Adrenal gland (tissue), 5 donors: ENCODE measurements at regions not wholly inside any gene's neighbourhood (a gene's known extent, or its start where the extent isn't known, plus 50 kb on each side); places are given as distances from the start of the nearest gene placed in this dataset.

Experiments used
- POLR2A ChIP-seq, 2 donors: fragments of 450-650 bp; IDR thresholded peaks; one replicate each; pipeline ENCODE4 v1.6.1; 2017; ENCODE audit warnings: antibody characterized with exemption in 2 of 2, mild to moderate bottlenecking in 2 of 2, moderate library complexity in 1 of 2
- TF ChIP-seq, protein P1 (sequence below), 6 experiments: fragments of 450-650 bp in 4 of 6; fragments of 200-600 bp in 2 of 6; sonication (generic) in 1 of 6; IDR thresholded peaks; 1 replicate in 5 of 6; 2 replicates in 1 of 6; pipeline versions ENCODE4 v1.5.1 to v1.8.0; 2016 to 2021; ENCODE audit warnings: antibody characterized with exemption in 6 of 6, mild to moderate bottlenecking in 2 of 6, moderate library complexity in 1 of 6
- donor health status: DM: no; HTN: no; CAD: no.

DNA sequence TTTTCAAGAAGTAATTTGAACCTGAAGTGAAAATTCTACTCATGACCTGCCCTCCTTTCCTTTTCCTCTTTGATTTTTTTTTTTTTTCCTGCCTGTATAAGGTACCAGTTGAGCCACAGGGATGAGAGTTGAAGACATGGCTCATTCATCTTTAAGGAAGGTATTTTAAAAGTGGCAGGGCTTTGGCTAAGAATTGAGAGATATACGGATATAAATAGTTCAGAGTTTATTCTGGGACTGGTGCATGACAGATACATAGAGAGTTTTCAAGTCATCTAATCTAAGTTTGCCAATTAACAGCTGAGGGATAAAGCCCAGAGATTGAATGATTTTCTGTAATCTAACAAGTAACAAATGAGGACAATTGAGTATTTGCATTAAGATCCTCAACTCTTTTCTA lies 69.8 kb downstream of the BTBD3 start:
- TF ChIP-seq, protein P1, sequence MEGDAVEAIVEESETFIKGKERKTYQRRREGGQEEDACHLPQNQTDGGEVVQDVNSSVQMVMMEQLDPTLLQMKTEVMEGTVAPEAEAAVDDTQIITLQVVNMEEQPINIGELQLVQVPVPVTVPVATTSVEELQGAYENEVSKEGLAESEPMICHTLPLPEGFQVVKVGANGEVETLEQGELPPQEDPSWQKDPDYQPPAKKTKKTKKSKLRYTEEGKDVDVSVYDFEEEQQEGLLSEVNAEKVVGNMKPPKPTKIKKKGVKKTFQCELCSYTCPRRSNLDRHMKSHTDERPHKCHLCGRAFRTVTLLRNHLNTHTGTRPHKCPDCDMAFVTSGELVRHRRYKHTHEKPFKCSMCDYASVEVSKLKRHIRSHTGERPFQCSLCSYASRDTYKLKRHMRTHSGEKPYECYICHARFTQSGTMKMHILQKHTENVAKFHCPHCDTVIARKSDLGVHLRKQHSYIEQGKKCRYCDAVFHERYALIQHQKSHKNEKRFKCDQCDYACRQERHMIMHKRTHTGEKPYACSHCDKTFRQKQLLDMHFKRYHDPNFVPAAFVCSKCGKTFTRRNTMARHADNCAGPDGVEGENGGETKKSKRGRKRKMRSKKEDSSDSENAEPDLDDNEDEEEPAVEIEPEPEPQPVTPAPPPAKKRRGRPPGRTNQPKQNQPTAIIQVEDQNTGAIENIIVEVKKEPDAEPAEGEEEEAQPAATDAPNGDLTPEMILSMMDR (IDR thresholded peaks at IDR 0.05): no peak
- TF ChIP-seq POLR2A (IDR thresholded peaks at IDR 0.05): no peak
